Sigmoid colon (tissue), 6 donors: ENCODE measurements at regions not wholly inside any gene's neighbourhood (a gene's known extent, or its start where the extent isn't known, plus 50 kb on each side); places are given as distances from the start of the nearest gene placed in this dataset.
"Not testable (repeated sequence)": the region's sequence is repeated elsewhere in the genome, so short reads cannot be mapped to it uniquely, and the experiment has no call there.

Source experiments
- DNase-seq: peaks from one replicate; pipeline ENCODE4 v3.0.0-alpha.2; 2019
- H3K27ac ChIP-seq, 4 donors: fragments of 200-600 bp; sonication (generic); one replicate each; pipeline ENCODE4 v1.5.1; 2016 to 2019; ENCODE audit warnings: mild to moderate bottlenecking in 1 of 4
- H3K27me3 ChIP-seq, 3 donors: fragments of 200-600 bp; sonication (generic); one replicate each; pipeline ENCODE4 v1.5.1; 2019; ENCODE audit warnings: mild to moderate bottlenecking in 1 of 3
- H3K36me3 ChIP-seq, 4 donors: fragments of 200-600 bp; sonication (generic); one replicate each; pipeline ENCODE4 v1.5.1; 2016 to 2019
- H3K4me1 ChIP-seq, 4 donors: fragments of 200-600 bp; sonication (generic); one replicate each; pipeline ENCODE4 v1.5.1; 2017 to 2019
- H3K4me3 ChIP-seq, 4 donors: fragments of 200-600 bp; sonication (generic); one replicate each; pipeline ENCODE4 v1.5.1; 2017 to 2019; ENCODE audit warnings: mild to moderate bottlenecking in 2 of 4, moderate library complexity in 1 of 4
- H3K9me3 ChIP-seq, 4 donors: fragments of 200-600 bp in 3 of 4; sonication (generic) in 3 of 4; one replicate each; pipeline versions ENCODE4 v1.5.1 to v1.6.1; 2013 to 2019
- EP300 ChIP-seq, 4 donors: sonication (generic); formaldehyde crosslinking; IDR thresholded peaks; one replicate each; pipeline ENCODE4 v1.6.1; 2017; ENCODE audit warnings: antibody characterized with exemption in 4 of 4
- POLR2A ChIP-seq, 2 donors: fragments of 450-650 bp; IDR thresholded peaks; one replicate each; pipeline ENCODE4 v1.6.1; 2016; ENCODE audit warnings: antibody characterized with exemption in 2 of 2, mild to moderate bottlenecking in 2 of 2, moderate library complexity in 2 of 2
- POLR2AphosphoS5 ChIP-seq, 4 donors: sonication (generic); formaldehyde crosslinking; IDR thresholded peaks; one replicate each; pipeline ENCODE4 v1.6.1; 2017; ENCODE audit warnings: antibody characterized with exemption in 4 of 4
- WGBS, 2 donors: extraction: QIAGEN DNeasy Blood & Tissue Kit; methylation state at CpG; one replicate each; pipeline ENCODE4 v1.1.7; 2013; 5-methylcytosine and 5-hydroxymethylcytosine counted together
- intact Hi-C: fragments of 100-400 bp; cut with DNase I; formaldehyde crosslinking; loops from one replicate; pipeline ENCODE4 v1.15.1; 2023
- TF ChIP-seq, protein P1 (sequence below), 4 experiments: fragments of 450-650 bp in 3 of 4; fragments of 200-600 bp in 1 of 4; IDR thresholded peaks; one replicate each; pipeline ENCODE4 v1.5.1; 2016 to 2019; ENCODE audit warnings: antibody characterized with exemption in 4 of 4, mild to moderate bottlenecking in 3 of 4, moderate library complexity in 2 of 4
- donor health status: healthy with polysubstance abuse.
- donor health status: healthy.

- H3K27me3 ChIP-seq = no peaks in the 10 kb centered on the region
- H3K4me3 ChIP-seq = no peak overlapping the region
- no peak for TF ChIP-seq POLR2AphosphoS5 (IDR thresholded peaks at IDR 0.05)
- no peak for TF ChIP-seq POLR2A (IDR thresholded peaks at IDR 0.05)
- no peak for TF ChIP-seq EP300 (IDR thresholded peaks at IDR 0.05)
- TF ChIP-seq, protein P1, sequence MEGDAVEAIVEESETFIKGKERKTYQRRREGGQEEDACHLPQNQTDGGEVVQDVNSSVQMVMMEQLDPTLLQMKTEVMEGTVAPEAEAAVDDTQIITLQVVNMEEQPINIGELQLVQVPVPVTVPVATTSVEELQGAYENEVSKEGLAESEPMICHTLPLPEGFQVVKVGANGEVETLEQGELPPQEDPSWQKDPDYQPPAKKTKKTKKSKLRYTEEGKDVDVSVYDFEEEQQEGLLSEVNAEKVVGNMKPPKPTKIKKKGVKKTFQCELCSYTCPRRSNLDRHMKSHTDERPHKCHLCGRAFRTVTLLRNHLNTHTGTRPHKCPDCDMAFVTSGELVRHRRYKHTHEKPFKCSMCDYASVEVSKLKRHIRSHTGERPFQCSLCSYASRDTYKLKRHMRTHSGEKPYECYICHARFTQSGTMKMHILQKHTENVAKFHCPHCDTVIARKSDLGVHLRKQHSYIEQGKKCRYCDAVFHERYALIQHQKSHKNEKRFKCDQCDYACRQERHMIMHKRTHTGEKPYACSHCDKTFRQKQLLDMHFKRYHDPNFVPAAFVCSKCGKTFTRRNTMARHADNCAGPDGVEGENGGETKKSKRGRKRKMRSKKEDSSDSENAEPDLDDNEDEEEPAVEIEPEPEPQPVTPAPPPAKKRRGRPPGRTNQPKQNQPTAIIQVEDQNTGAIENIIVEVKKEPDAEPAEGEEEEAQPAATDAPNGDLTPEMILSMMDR (IDR thresholded peaks at IDR 0.05) = no peak
- intact Hi-C loops = no loop called here
- 58 to 67% methylated on average over 2 of the region's 2 CpGs for WGBS, 2 donors
- no peaks in the 10 kb centered on the region for H3K36me3 ChIP-seq
- DNase-seq = no peak
- H3K4me1 ChIP-seq = peaks cover 0 to 4% (median 0%) of the 10 kb centered on the region in 4 donors
- H3K9me3 ChIP-seq = no peaks in the 10 kb centered on the region
- H3K27ac ChIP-seq = no peak overlapping the region
Measured at GRCh38 chr15:26259581-26259980, 396.5 kb upstream of the ATP10A start.

- H3K36me3 ChIP-seq, H3K4me1 ChIP-seq, H3K9me3 ChIP-seq, intact Hi-C loops, H3K27ac ChIP-seq, DNase-seq, H3K4me3 ChIP-seq, H3K27me3 ChIP-seq: not testable (repeated sequence)
- 78 to 84% methylated on average over 11 of the region's 11 CpGs for WGBS, 2 donors
Measured at GRCh38 chr15:26244782-26245181, 381.7 kb upstream of the ATP10A start.

GRCh38 chr15:26243382-26243781, 380.3 kb upstream of the ATP10A start:
- TF ChIP-seq, protein P1 (IDR thresholded peaks at IDR 0.05) = no peak
- TF ChIP-seq EP300 (IDR thresholded peaks at IDR 0.05) = no peak
- TF ChIP-seq POLR2AphosphoS5 (IDR thresholded peaks at IDR 0.05) = no peak
- TF ChIP-seq POLR2A (IDR thresholded peaks at IDR 0.05) = no peak
- H3K9me3 ChIP-seq = no peaks in the 10 kb centered on the region
- no peaks in the 10 kb centered on the region for H3K27me3 ChIP-seq
- no peaks in the 10 kb centered on the region for H3K36me3 ChIP-seq
- intact Hi-C loops = no loop called here
- no peak overlapping the region for H3K4me3 ChIP-seq
- DNase-seq = no peak
- no peak overlapping the region for H3K27ac ChIP-seq
- 96 to 100% methylated on average over 1 of the region's 1 CpG for WGBS, 2 donors
- no peaks in the 10 kb centered on the region for H3K4me1 ChIP-seq

- WGBS, 2 donors = 80 to 82% methylated on average over 9 of the region's 9 CpGs
- no peaks in the 10 kb centered on the region for H3K27me3 ChIP-seq
- DNase-seq = no peak
- H3K4me1 ChIP-seq = no peaks in the 10 kb centered on the region
- no peaks in the 10 kb centered on the region for H3K9me3 ChIP-seq
- no peak for TF ChIP-seq POLR2A (IDR thresholded peaks at IDR 0.05)
- TF ChIP-seq POLR2AphosphoS5 (IDR thresholded peaks at IDR 0.05) = no peak
- TF ChIP-seq EP300 (IDR thresholded peaks at IDR 0.05) = no peak
- TF ChIP-seq, protein P1 (IDR thresholded peaks at IDR 0.05) = no peak
- H3K27ac ChIP-seq = no peak overlapping the region
- intact Hi-C loops = no loop called here
- no peak overlapping the region for H3K4me3 ChIP-seq
- no peaks in the 10 kb centered on the region for H3K36me3 ChIP-seq
Measured at GRCh38 chr15:26242565-26243071, 379.5 kb upstream of the ATP10A start.

DNA sequence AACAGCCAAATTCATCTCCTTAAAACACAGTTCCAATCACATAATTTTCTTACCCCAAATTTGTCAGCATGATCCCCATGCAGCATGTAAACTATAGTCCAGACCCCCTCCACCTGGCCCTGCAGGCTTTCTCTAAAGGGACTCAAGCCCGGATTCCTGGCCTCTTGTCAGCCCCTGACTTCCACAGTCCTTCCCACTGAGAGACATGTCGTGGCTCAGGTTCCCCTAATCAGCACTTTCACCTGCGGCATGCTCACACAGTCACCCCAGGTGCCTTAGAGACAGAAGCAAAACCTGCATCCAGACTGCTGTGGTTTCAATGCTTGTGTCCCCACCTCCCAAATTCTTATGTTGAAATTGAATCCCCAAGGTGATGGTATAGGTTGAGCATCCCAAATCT, 372.7 kb upstream of the ATP10A start:
- intact Hi-C loops = no loop called here
- no peak for DNase-seq
- H3K27me3 ChIP-seq = no peaks in the 10 kb centered on the region
- H3K9me3 ChIP-seq = no peaks in the 10 kb centered on the region
- 39 to 47% methylated on average over 3 of the region's 3 CpGs for WGBS, 2 donors
- no peaks in the 10 kb centered on the region for H3K4me1 ChIP-seq
- no peak overlapping the region for H3K27ac ChIP-seq
- H3K4me3 ChIP-seq = no peak overlapping the region
- H3K36me3 ChIP-seq = no peaks in the 10 kb centered on the region
- no peak for TF ChIP-seq EP300 (IDR thresholded peaks at IDR 0.05)

DNA sequence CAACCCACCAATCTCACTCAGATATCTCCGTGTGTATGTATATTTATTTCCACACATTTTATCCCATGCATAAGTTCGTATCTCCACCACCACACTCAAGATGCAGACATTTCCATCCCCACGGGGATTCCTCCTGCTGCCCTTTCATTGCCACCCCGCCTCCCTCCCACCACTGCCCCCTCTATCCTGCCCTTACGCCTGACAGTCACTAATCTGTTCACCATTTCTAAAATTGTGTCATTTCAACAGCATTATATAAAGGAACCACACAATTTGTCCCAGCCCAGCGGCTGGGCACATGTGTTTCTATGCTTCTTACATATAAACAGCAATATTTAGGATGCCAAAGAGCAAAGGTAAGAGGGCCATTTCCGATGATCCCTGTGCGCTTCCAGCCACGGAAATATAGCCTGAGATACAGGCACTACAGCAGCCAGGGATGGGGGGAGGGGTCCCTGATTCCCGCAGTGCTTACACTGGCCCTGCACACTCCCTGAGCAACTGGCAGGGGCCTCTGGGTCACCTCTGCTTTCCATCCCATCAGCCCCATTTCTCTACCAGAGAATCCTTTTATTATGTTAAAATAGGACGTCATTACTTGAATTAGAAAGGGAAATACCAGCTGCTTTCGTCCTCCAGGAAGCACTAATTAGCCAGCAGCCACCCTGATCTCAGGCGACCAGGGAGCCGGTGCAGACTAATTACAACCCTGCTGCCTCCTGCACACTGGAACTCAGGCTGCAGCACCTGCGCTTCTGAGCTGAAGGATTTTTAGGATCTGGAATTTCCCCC, 372.0 kb upstream of the ATP10A start:
- H3K9me3 ChIP-seq = no peaks in the 10 kb centered on the region
- no peaks in the 10 kb centered on the region for H3K36me3 ChIP-seq
- H3K27me3 ChIP-seq = no peaks in the 10 kb centered on the region
- no peak for DNase-seq
- no peak overlapping the region for H3K4me3 ChIP-seq
- H3K4me1 ChIP-seq = no peaks in the 10 kb centered on the region
- 33 to 50% methylated on average over 15 of the region's 15 CpGs for WGBS, 2 donors
- no peak overlapping the region for H3K27ac ChIP-seq
- TF ChIP-seq, protein P1 (IDR thresholded peaks at IDR 0.05) = no peak
- no peak for TF ChIP-seq POLR2A (IDR thresholded peaks at IDR 0.05)
- no peak for TF ChIP-seq EP300 (IDR thresholded peaks at IDR 0.05)
- TF ChIP-seq POLR2AphosphoS5 (IDR thresholded peaks at IDR 0.05) = no peak
- intact Hi-C loops = no loop called here
